HG03060 (cell line): ENCODE measurements at regions not wholly inside any gene's neighbourhood (a gene's known extent, or its start where the extent isn't known, plus 50 kb on each side); places are given as distances from the start of the nearest gene placed in this dataset.

Experiments
- ATAC-seq: cut with Tn5 transposase; IDR thresholded peaks from one replicate; pipeline ENCODE4 v1.9.1; 2021; ENCODE audit warnings: low read depth, moderate number of reproducible peaks; ENCODE audit not compliant: unreplicated experiment

DNA sequence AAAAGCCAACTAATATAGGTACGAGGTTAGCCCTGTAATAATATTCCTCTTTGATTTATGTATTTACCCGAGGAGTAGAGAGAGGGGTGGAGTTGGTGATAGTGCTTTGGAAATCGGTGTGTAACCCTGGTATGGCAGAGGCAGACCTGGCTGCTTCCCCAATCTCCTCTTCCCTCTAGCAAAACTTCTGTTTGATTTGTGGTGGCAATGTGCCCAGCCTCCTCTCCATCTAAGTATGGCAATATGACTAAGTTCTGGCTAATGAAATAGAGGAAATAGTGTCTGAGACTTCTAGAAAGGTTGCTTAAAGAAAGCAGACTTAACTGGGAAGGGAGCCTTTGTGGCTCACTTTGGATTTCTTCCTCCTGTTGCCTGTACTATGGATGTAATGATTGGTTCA, 491.1 kb downstream of the ENC1 start:
- no peak for ATAC-seq

- no peak for ATAC-seq
Observed at GRCh38 chr5:74148321-74148720, 492.2 kb downstream of the ENC1 start.

DNA sequence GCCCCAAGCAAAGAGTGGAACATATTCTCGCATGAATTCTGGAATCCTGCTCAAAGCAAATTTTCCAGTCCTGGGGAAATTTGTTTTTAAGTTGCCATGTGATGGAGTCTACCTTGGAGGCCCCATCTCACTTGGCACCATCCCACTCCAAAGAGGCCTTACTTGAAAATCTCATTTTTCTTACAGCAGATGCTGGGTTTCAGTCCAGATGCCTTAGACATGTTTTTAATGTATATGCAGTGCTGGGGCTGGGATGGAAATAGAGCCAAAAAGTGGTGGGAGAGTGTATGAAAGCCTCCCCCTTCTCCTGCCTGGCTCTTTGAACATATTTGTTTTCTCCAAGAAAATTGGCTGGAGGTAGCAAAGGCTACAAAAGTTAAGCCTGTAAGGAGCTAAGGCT, 493.7 kb downstream of the ENC1 start:
- ATAC-seq: no peak

GRCh38 chr5:74145951-74146350, 494.6 kb downstream of the ENC1 start:
- ATAC-seq: no peak

GRCh38 chr5:74143721-74144330, 496.7 kb downstream of the ENC1 start:
- no peak for ATAC-seq

GRCh38 chr5:74143151-74143550, 497.4 kb downstream of the ENC1 start:
- no peak for ATAC-seq

DNA sequence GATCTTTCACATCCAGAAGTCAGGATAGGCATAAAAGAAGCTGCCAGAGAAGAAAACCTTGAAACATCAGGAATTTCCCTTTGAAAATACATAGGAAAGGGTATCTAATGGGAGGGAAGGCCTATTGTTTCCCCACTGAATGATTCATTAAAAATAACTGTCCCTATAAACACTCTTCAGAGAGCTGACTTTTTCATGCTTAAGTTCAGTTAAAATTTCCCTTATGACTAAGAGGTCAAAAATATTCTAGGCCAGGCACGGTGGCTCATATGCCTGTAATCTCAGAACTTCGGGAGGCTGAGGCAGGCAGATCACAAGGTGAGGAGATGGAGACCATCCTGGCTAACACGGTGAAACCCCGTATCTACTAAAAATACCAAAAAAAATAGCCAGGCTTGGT, 499.5 kb downstream of the ENC1 start:
- no peak for ATAC-seq

DNA sequence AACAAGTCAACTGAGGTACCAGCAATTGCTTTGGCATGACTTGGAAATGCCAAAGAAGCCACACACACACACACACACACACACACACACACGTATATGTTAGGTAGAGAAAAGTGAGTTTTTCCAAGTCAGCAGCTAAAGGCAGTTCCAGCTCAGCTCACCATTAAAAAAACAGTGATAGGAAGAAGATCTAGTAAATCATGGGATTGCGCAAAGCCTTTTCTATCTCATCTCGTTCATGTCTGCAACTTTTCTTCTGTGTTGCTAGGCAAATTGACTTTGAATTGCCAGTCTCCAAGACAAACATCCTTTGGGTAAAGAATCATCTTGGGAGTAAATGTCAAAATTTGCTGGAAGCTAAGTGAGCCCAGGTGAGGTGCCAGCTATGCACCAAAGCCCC, 500.1 kb downstream of the ENC1 start:
- no peak for ATAC-seq

DNA sequence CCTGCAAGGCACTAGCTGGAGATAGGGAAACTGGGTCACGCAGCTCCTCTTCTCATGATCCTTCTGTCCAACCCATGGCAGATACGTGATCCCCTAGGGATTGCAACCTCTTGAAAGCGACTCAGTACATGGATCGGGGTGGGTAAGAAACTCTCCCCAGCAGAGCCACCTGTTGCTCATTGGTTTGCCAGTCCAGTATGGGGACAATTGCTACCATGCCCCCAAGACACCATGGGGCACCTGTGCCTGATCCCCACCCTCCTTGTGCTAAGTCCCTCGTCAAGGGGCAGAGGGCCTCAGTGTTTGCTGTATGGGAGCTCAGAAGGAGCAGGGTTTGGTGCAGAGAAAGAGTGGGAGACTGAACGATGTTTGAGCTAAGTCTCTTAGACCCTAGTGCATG, 500.9 kb downstream of the ENC1 start:
- no peak for ATAC-seq

GRCh38 chr5:74138721-74139120, 501.8 kb downstream of the ENC1 start:
- ATAC-seq: no peak

GRCh38 chr5:74136276-74136825, 504.2 kb downstream of the ENC1 start:
- no peak for ATAC-seq

DNA sequence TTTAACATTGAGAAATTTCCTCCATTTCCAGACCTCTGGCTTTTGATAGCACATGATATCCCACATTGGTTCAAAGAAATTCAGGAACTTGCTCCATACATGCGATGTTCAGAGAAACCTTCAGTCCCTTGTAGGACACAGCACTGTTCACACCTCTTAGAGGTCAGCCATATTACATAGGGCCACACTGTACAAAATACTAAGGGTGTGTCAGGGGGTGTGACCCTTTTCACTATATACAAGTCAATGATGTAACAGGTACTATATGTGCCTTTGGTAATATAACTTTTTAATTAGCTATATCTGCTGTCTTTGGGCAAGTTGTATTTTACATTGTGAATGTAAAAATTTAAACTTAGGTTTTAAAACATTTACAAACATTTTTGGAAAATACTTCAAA, 505.5 kb downstream of the ENC1 start:
- ATAC-seq: no peak

DNA sequence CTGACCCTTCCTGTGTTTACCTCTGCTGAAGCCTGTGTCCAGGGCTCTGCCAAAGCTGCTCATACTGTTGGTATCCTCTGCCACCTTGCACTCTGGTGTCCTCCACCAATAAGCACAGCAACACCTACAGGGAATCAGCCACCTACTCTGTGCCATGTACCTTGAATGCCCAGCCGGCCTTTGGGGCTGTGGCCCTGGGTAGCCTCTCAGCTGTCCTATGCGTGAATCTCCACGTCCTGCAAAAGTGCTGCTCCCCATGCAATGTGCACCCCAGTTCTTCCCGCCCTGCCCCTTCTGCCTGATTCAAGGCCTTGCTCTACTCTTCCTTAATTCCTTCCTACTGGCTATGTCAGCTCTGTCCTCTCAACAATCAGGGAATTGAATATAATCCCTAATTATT, 506.5 kb downstream of the ARHGEF28 start:
- no peak for ATAC-seq

DNA sequence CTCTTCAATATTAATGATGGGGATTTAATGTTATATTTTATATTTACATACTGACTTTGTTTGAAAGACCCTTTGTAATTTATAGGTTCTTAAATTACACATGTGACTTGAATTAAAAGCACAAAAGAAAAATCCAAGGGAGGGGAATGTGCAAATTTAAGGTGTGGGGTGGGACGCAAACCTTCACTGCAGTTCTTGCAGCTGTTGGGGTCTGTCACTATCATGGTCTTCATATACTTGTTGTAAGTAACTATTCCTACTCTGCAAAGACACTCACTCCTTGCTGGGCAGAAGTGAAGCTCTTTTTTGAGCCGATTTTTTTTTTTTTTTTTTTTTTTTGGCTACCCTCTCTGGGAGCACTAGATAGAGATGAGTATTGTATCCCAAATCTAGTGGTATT, 505.3 kb downstream of the ARHGEF28 start:
- no peak for ATAC-seq

DNA sequence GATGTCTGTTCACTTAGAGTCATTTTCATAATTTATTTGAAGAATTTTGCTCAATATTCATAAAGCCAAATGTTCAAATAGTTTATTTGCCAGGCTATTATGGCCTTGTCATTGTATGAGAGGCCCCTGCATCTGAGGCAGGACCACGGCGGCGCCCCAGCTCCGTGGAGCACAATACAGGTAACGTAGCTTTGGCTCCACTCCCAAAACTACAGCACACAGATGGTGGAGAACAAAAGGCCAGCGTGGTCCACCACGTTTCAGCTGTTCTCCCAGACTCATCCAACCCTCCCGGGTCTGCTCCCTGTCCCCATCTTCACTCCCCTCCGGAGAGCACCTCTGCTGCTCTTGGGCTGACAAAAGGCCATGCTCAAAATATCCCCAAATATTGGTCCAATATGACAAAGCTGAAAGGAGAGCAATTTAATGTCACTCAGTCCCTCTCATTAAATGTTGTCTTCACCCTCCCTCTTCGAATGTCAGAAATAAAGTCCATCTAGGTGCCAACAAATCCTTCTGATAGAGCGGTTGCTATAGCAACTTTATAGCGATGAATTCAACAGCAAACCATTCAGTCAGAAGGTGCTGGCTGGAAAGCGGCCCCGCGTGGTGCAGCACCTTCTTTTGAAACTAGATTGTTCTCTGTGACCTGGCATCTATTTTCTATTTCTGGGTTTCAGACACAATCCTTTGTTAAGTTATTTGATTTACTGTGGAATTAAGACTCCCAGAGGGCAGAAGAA, 504.3 kb downstream of the ARHGEF28 start:
- ATAC-seq: no peak

GRCh38 chr5:74127381-74128320, 501.7 kb downstream of the ARHGEF28 start:
- ATAC-seq: no peak

DNA sequence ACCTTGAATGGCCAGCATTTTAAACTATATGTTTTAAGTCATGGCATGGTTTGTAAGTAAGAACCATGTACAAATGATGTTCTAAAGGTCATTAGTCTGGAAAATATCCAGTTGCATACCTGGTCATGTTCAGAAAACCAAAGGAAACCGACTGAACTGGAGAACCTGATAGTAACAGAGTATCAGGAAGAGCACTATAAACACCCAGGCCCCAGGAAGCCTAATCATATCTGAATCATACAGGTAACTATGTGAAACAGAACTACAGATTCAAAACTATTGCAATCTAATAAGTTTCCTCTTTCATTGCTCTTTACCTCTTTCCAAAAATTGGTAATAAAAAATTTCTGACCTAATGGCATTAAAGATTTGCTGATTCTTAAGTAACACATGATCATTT, 500.3 kb downstream of the ARHGEF28 start:
- ATAC-seq: no peak

DNA sequence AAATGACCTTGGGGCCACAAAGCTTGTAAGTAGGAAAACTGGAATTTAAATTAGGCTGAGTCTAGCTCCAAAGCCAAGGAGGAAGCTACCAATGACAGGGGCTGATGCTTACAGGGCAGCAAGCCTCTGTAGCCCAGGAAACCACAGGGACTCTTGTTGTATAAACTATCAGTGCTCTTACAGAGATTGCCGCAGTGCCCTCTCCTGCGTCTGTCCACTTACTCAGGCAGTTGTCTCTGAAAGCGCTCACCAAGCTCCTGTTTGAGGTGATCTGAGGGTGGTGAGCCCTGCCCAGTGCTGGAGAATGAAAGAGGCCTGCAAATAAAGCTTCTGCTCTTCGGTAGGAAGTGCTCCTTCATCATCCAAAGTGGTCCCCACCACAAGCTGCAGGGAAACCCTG, 498.8 kb downstream of the ARHGEF28 start:
- no peak for ATAC-seq

GRCh38 chr5:74123929-74124328, 497.9 kb downstream of the ARHGEF28 start:
- no peak for ATAC-seq

- no peak for ATAC-seq
Observed at GRCh38 chr5:74122979-74123590, 497.1 kb downstream of the ARHGEF28 start.

GRCh38 chr5:74122175-74122574, 496.2 kb downstream of the ARHGEF28 start:
- ATAC-seq: no peak
